ENCODE measurements at regions not wholly inside any gene's neighbourhood (a gene's known extent, or its start where the extent isn't known, plus 50 kb on each side); places are given as distances from the start of the nearest gene placed in this dataset.
"Not testable (repeated sequence)": the region's sequence is repeated elsewhere in the genome, so short reads cannot be mapped to it uniquely, and the experiment has no call there.

- no peak overlapping the region for H3K27ac ChIP-seq
- no peaks in the 10 kb centered on the region for H3K36me3 ChIP-seq
Observed at GRCh38 chr3:161940621-161940965, 444.0 kb downstream of the OTOL1 start.

GRCh38 chr3:161941891-161942290, 445.3 kb downstream of the OTOL1 start:
- H3K27me3 ChIP-seq (replicated peaks; ENCODE audit: insufficient read depth) = no peaks in the 10 kb centered on the region
- no peak for TF ChIP-seq CTCF (IDR thresholded peaks at IDR 0.05)
- no peaks in the 10 kb centered on the region for H3K9me3 ChIP-seq
- no peak overlapping the region for H3K4me3 ChIP-seq
- DNase-seq (ENCODE audit: low spot score) (no peak), ATAC-seq (ENCODE audit: insufficient number of reproducible peaks, low FRiP score, low read depth) (no peak)
- peaks cover 0 to 18% of the 10 kb centered on the region in 2 donors for H3K4me1 ChIP-seq (ENCODE audit: control insufficient read depth in 1 of 2, low read depth in 2 of 2)
- H3K27ac ChIP-seq = no peak overlapping the region
- H3K36me3 ChIP-seq = no peaks in the 10 kb centered on the region

More at GRCh38 chr3:161940621-161940965, 444.0 kb downstream of the OTOL1 start:
- no peaks in the 10 kb centered on the region for H3K9me3 ChIP-seq
- DNase-seq (ENCODE audit: low spot score) = no peak
- no peak for ATAC-seq (ENCODE audit: insufficient number of reproducible peaks, low FRiP score, low read depth)
- peaks cover 0 to 18% of the 10 kb centered on the region in 2 donors for H3K4me1 ChIP-seq (ENCODE audit: control insufficient read depth in 1 of 2, low read depth in 2 of 2)
- H3K4me3 ChIP-seq = no peak overlapping the region
- no peaks in the 10 kb centered on the region for H3K27me3 ChIP-seq (replicated peaks; ENCODE audit: insufficient read depth)
- no peak for TF ChIP-seq CTCF (IDR thresholded peaks at IDR 0.05)

- H3K4me1 ChIP-seq (ENCODE audit: control insufficient read depth in 1 of 2, low read depth in 2 of 2) = peaks cover 0 to 18% of the 10 kb centered on the region in 2 donors
- H3K36me3 ChIP-seq; ATAC-seq (ENCODE audit: insufficient number of reproducible peaks, low FRiP score, low read depth): not testable (repeated sequence)
Observed at GRCh38 chr3:161943801-161944345, 447.3 kb downstream of the OTOL1 start.

DNA sequence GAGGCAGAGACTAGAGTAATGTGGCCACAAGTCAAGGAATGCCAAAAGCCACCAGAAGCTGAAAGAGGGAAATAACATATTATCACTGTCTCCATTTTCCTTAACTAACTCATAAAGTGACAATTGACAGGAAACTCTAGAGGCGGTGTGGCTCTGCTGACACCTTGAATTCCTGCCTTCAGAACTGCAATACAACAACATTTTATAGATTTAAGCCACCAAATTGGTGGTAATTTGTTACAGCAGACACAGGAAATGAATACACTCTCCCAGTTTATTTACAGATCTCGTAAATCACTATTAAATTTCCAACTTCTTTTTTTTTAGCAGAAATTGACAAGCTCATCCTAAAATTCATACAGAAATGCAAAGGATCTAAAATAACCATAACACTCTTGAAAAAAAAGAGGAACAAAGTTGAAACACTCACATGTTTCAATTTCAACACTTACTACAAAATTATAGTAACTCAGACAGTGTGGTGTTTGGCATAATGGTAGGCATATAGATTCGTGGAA, 449.9 kb downstream of the OTOL1 start:
- H3K4me3 ChIP-seq = no peak overlapping the region
- H3K27ac ChIP-seq = no peak overlapping the region
- ATAC-seq (ENCODE audit: insufficient number of reproducible peaks, low FRiP score, low read depth) (no peak), DNase-seq (ENCODE audit: low spot score) (no peak)
- H3K27me3 ChIP-seq (replicated peaks; ENCODE audit: insufficient read depth) = no peaks in the 10 kb centered on the region
- H3K9me3 ChIP-seq = no peaks in the 10 kb centered on the region
- no peaks in the 10 kb centered on the region for H3K4me1 ChIP-seq (ENCODE audit: control insufficient read depth in 1 of 2, low read depth in 2 of 2)
- TF ChIP-seq CTCF (IDR thresholded peaks at IDR 0.05) = no peak
- no peaks in the 10 kb centered on the region for H3K36me3 ChIP-seq

More at GRCh38 chr3:161943801-161944345, 447.3 kb downstream of the OTOL1 start:
- not testable (repeated sequence) for H3K4me3 ChIP-seq; DNase-seq (ENCODE audit: low spot score); H3K27me3 ChIP-seq (replicated peaks; ENCODE audit: insufficient read depth); H3K27ac ChIP-seq; H3K9me3 ChIP-seq

GRCh38 chr3:161950318-161950868, 453.8 kb downstream of the OTOL1 start:
- H3K9me3 ChIP-seq = no peaks in the 10 kb centered on the region
- DNase-seq (ENCODE audit: low spot score) (no peak), ATAC-seq (ENCODE audit: insufficient number of reproducible peaks, low FRiP score, low read depth) (no peak)
- H3K27me3 ChIP-seq (replicated peaks; ENCODE audit: insufficient read depth) = no peaks in the 10 kb centered on the region
- H3K36me3 ChIP-seq = no peaks in the 10 kb centered on the region
- no peaks in the 10 kb centered on the region for H3K4me1 ChIP-seq (ENCODE audit: control insufficient read depth in 1 of 2, low read depth in 2 of 2)
- H3K4me3 ChIP-seq = no peak overlapping the region
- no peak for TF ChIP-seq CTCF (IDR thresholded peaks at IDR 0.05)
- no peak overlapping the region for H3K27ac ChIP-seq

GRCh38 chr3:161957467-161957866, 460.9 kb downstream of the OTOL1 start:
- Histone ChIP-seq H3K36me3 (no peaks in the 10 kb centered on the region), H3K27ac (no peak overlapping the region), H3K27me3 (replicated peaks; ENCODE audit: insufficient read depth) (no peaks in the 10 kb centered on the region), H3K9me3 (no peaks in the 10 kb centered on the region), H3K4me3 (no peak overlapping the region), H3K4me1 (ENCODE audit: control insufficient read depth in 1 of 2, low read depth in 2 of 2) (no peaks in the 10 kb centered on the region)
- no peak for TF ChIP-seq CTCF (IDR thresholded peaks at IDR 0.05)
- DNase-seq (ENCODE audit: low spot score) (no peak), ATAC-seq (ENCODE audit: insufficient number of reproducible peaks, low FRiP score, low read depth) (no peak)

All from thoracic aorta (tissue), 2 donors.